Neural progenitor cell (in vitro differentiated cells): ENCODE measurements at regions not wholly inside any gene's neighbourhood (a gene's known extent, or its start where the extent isn't known, plus 50 kb on each side); places are given as distances from the start of the nearest gene placed in this dataset.

ENCODE experiments used
- DNase-seq: peaks from one replicate; pipeline ENCODE4 v3.0.0-alpha.2; 2016; ENCODE audit warnings: low spot score
- H2AFZ ChIP-seq: fragments of 200-600 bp; sonication (generic); replicated peaks from 2 replicates; pipeline ENCODE4 v1.6.1; 2016; ENCODE audit warnings: antibody characterized with exemption
- H3F3A ChIP-seq: fragments of 200-600 bp; sonication (generic); 2 replicates; pipeline ENCODE4 v1.6.1; 2016; ENCODE audit warnings: antibody characterized with exemption, low read depth
- H3K27ac ChIP-seq: fragments of 200-600 bp; sonication (generic); 2 replicates; pipeline ENCODE4 v1.5.1; 2016; ENCODE audit warnings: mild to moderate bottlenecking
- H3K27me3 ChIP-seq: fragments of 200-600 bp; sonication (generic); 2 replicates; pipeline ENCODE4 v1.6.1; 2016; ENCODE audit warnings: mild to moderate bottlenecking, moderate library complexity
- H3K36me3 ChIP-seq: fragments of 200-600 bp; sonication (generic); 2 replicates; pipeline ENCODE4 v1.5.1; 2016
- H3K4me1 ChIP-seq: fragments of 200-600 bp; sonication (generic); 2 replicates; pipeline ENCODE4 v1.6.1; 2016; ENCODE audit warnings: mixed run types
- H3K4me2 ChIP-seq: fragments of 200-600 bp; sonication (generic); 2 replicates; pipeline ENCODE4 v1.6.1; 2016
- H3K4me3 ChIP-seq: fragments of 200-600 bp; sonication (generic); 2 replicates; pipeline ENCODE4 v1.5.1; 2016
- H3K79me2 ChIP-seq: fragments of 200-600 bp; sonication (generic); 2 replicates; pipeline ENCODE4 v1.6.1; 2016; ENCODE audit warnings: low read depth
- H3K9ac ChIP-seq: fragments of 200-600 bp; sonication (generic); 2 replicates; pipeline ENCODE4 v1.6.1; 2016
- H3K9me3 ChIP-seq: fragments of 200-600 bp; sonication (generic); 2 replicates; pipeline ENCODE4 v1.5.1; 2016; ENCODE audit warnings: low read depth
- H4K20me1 ChIP-seq: fragments of 200-600 bp; sonication (generic); 2 replicates; pipeline ENCODE4 v1.6.1; 2016; ENCODE audit warnings: low read depth
- H3K27ac Mint-ChIP-seq: 3 replicates; pipeline ENCODE4 v1.8.0; 2021; ENCODE audit warnings: mixed read lengths
- H3K27me3 Mint-ChIP-seq: 2 replicates; pipeline ENCODE4 v1.8.0; 2022; ENCODE audit warnings: low read depth, mild to moderate bottlenecking, inconsistent platforms, moderate library complexity, mixed read lengths; ENCODE audit not compliant: insufficient read depth
- H3K36me3 Mint-ChIP-seq: 3 replicates; pipeline ENCODE4 v1.8.0; 2021; ENCODE audit warnings: mixed read lengths
- H3K4me1 Mint-ChIP-seq: 3 replicates; pipeline ENCODE4 v1.8.0; 2021; ENCODE audit warnings: mixed read lengths
- H3K4me3 Mint-ChIP-seq: 3 replicates; pipeline ENCODE4 v1.8.0; 2021; ENCODE audit warnings: mild to moderate bottlenecking, moderate library complexity, mixed read lengths
- H3K9me3 Mint-ChIP-seq: 3 replicates; pipeline ENCODE4 v1.8.0; 2020; ENCODE audit warnings: mixed read lengths
- CTCF ChIP-seq: fragments of 200-600 bp; sonication (generic); IDR thresholded peaks from 2 replicates; pipeline ENCODE4 v1.5.1; 2017; ENCODE audit warnings: antibody characterized with exemption, mild to moderate bottlenecking
- EZH2 ChIP-seq: fragments of 200-600 bp; sonication (generic); IDR thresholded peaks from 2 replicates; pipeline ENCODE4 v1.6.1; 2017; ENCODE audit warnings: antibody characterized with exemption, mild to moderate bottlenecking, moderate library complexity
- EZH2phosphoT487 ChIP-seq: fragments of 200-600 bp; sonication (generic); IDR thresholded peaks from 2 replicates; pipeline ENCODE4 v1.6.1; 2017; ENCODE audit warnings: antibody characterized with exemption

GRCh38 chr1:209215826-209216225, 367.7 kb upstream of the CAMK1G start:
- Histone ChIP-seq H3F3A (no peaks in the 10 kb centered on the region), H3K4me3 (no peak overlapping the region), H3K36me3 (no peaks in the 10 kb centered on the region), H3K9ac (no peak overlapping the region), H3K27ac (no peak overlapping the region), H3K9me3 (no peaks in the 10 kb centered on the region), H3K4me2 (no peak overlapping the region), H3K79me2 (no peaks in the 10 kb centered on the region), H3K27me3 (no peaks in the 10 kb centered on the region), H4K20me1 (no peaks in the 10 kb centered on the region), H2AFZ (no peak overlapping the region), H3K4me1 (no peaks in the 10 kb centered on the region)
- Mint-ChIP-seq H3K4me1 (no peaks in the 10 kb centered on the region), H3K36me3 (no peaks in the 10 kb centered on the region), H3K27me3 (peaks cover 6% of the 10 kb centered on the region), H3K4me3 (no peak overlapping the region), H3K9me3 (no peaks in the 10 kb centered on the region), H3K27ac (no peak overlapping the region)
- TF ChIP-seq EZH2phosphoT487 (no peak), CTCF (no peak), EZH2 (no peak)
- DNase-seq = no peak

DNA sequence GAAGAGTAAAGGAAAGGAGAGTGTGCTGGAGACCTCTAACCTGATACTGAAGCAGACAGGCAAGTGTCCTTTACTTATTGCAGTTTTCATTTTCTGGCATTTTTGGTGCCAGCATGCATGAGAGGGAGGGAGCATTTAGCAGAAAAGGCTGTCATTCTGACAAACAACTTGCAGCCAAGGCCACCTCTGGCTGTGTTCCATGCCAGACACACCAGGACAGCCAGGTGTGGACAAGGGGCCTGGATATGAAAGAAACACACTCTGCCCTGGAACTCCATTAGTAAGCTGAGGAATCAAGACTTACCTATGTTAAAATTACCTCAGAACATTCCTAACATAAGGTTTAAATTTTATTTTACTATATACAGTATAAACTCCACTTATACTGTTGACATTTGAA, 365.4 kb upstream of the CAMK1G start:
- Histone ChIP-seq H3K9me3 (no peaks in the 10 kb centered on the region), H3K4me2 (no peak overlapping the region), H4K20me1 (no peaks in the 10 kb centered on the region), H3K27ac (no peak overlapping the region), H3K4me1 (no peaks in the 10 kb centered on the region), H3K9ac (no peak overlapping the region), H3K79me2 (no peaks in the 10 kb centered on the region), H2AFZ (no peak overlapping the region), H3K36me3 (no peaks in the 10 kb centered on the region), H3K4me3 (no peak overlapping the region), H3F3A (no peaks in the 10 kb centered on the region), H3K27me3 (no peaks in the 10 kb centered on the region)
- DNase-seq = no peak
- TF ChIP-seq CTCF (no peak), EZH2 (no peak), EZH2phosphoT487 (no peak)
- Mint-ChIP-seq H3K36me3 (no peaks in the 10 kb centered on the region), H3K4me1 (no peaks in the 10 kb centered on the region), H3K27ac (no peak overlapping the region), H3K27me3 (peaks cover 6% of the 10 kb centered on the region), H3K9me3 (no peaks in the 10 kb centered on the region), H3K4me3 (no peak overlapping the region)

DNA sequence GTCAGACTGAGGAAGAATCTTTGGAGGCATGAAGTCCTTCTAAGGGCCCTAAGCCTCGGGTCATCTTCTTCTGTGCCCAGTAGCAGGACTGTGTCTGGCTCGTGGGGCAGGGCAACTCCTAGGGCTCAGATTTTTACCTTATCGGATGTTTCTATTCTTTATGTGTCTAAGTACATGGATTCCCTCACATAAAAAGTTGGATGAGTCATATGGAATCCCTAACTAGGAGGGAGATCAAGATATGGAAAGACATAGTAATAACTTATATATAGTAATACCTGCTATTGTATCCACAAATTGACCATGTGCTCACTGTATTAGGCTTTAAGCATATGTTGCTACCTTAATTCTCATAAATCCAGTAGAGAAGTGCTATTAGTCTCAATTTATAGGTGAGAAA, 364.5 kb upstream of the CAMK1G start:
- Mint-ChIP-seq H3K27ac (no peak overlapping the region), H3K27me3 (peaks cover 6% of the 10 kb centered on the region), H3K36me3 (no peaks in the 10 kb centered on the region), H3K4me3 (no peak overlapping the region), H3K9me3 (no peaks in the 10 kb centered on the region), H3K4me1 (no peaks in the 10 kb centered on the region)
- H3K9ac ChIP-seq = no peak overlapping the region
- no peaks in the 10 kb centered on the region for H3K36me3 ChIP-seq
- no peaks in the 10 kb centered on the region for H3K4me1 ChIP-seq
- H3K4me3 ChIP-seq = no peak overlapping the region
- no peaks in the 10 kb centered on the region for H3K9me3 ChIP-seq
- no peaks in the 10 kb centered on the region for H3K27me3 ChIP-seq
- TF ChIP-seq CTCF (no peak), EZH2 (no peak), EZH2phosphoT487 (no peak)
- no peak overlapping the region for H2AFZ ChIP-seq
- H3K4me2 ChIP-seq = no peak overlapping the region
- no peak for DNase-seq
- H3F3A ChIP-seq = no peaks in the 10 kb centered on the region
- H4K20me1 ChIP-seq = no peaks in the 10 kb centered on the region
- H3K27ac ChIP-seq = no peak overlapping the region
- no peaks in the 10 kb centered on the region for H3K79me2 ChIP-seq
